ENCODE measurements at regions not wholly inside any gene's neighbourhood (a gene's known extent, or its start where the extent isn't known, plus 50 kb on each side); places are given as distances from the start of the nearest gene placed in this dataset.
A peak's percentile ranks its signal among the peaks of the same experiment; 100 is the strongest.
"Not testable (repeated sequence)": the region's sequence is repeated elsewhere in the genome, so short reads cannot be mapped to it uniquely, and the experiment has no call there.

DNA sequence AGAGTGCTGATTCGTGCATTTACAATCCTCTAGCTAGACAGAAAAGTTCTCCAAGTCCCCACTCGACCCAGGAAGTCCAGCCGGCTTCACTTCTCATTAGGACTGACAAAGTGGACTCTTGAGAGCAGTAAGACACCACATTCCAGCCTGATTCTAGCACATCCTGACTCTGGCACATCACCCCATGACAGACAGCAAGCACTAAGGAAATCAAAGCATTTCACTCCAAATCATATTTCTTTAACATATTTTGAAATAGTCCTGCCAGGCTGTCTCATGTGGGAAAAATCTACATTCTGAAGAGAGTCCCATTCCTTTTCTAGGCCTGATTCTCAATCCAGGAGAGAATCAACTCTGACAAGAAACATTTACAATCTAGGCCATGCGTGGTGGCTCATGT, 478.5 kb upstream of the AMELY start:
- DNase-seq: no peak

DNA sequence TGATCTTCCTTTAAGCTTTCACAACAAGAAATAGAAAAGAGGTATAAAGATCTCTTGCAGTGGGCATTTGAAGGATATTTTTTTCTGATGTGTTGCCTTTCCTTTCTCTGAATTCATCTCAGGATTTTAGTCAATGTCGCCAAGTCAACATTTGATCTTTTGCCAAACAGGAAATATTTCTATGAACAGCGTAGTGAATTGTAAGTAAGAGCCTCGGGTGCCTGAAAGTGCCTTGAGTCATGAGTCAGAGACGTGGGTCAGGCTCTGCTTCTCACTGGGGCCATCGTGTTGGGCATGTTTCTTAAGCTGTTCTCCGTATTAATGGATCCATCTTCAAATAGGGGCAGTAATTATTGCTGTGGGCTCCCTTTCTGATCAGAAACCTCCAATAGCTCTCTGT, 471.4 kb upstream of the AMELY start:
- DNase-seq: no peak

DNA sequence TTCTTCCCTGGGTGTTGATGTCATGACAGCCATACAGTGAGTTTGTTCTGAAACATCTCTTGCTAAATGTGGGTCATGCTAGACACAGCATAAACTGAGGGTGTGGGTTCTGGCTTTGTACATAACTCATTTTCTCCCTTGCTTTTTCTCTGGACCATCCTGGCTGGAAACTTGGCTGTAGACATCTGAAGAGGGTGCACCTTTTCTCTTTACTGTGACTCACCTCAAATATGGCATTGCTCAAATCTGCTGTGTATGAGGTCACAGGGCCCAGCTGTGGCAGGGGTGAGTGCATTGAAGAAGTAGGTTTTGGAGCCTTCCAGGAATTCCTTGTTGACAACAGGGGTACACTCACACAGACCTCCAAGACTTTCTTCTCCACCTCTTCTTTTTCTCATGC, 465.5 kb upstream of the AMELY start:
- no peak for DNase-seq

DNA sequence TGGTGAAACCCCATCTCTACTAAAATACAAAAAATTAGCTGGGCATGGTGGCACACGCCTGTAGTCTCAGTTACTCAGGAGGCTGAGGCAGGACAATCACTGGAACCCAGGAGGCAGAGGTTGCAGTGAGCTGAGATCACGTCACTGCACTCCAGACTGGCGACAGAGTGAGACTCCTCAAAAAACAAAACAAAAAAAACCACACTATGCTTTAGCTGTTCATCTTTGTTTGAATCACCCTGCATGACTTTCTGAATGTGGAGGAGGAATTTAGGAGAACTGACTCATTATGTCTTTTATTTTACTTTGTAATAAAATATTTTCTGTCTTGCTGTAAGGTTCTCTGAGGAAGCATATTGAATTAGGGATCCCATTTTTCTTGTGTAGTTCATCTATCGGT, 462.9 kb upstream of the AMELY start:
- not testable (repeated sequence) for DNase-seq

DNA sequence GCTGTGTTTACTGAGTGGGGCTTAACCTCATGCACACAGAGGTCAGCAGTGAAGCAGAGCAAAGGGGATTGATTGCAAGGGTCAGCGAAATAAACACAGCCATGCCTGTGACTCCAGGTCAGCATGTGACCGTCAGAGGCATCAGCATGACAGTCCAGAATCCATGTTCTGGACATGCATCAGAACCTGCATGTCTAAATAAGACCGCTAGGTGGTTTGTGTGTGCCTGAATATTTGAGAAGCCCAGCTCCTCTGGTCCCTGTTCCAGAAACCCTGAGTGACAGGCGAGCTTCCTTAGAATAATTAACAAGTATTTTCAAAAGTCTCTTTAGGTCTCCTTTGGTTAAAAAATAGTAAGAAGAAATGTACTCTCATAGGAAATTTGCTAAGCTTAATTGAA, 460.4 kb upstream of the AMELY start:
- not testable (repeated sequence) for DNase-seq

DNA sequence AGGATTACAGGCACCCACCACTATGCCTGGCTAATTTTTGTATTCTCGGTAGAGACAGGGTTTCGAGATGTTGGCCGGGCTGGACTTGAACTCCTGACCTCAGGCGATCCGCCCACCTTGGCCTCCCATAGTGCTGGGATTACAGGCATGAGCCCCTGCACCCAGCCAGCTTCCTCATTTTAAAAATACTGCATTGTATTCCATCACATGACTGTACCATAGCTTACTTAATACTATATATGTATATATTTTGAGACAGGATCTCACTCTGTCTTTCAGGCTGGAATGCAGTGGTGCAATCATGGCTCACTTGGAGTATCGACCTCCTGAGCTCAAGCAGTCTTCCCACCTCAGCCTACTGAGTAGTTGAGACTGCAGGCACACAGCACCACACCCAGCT, 459.5 kb upstream of the AMELY start:
- DNase-seq: not testable (repeated sequence)

DNA sequence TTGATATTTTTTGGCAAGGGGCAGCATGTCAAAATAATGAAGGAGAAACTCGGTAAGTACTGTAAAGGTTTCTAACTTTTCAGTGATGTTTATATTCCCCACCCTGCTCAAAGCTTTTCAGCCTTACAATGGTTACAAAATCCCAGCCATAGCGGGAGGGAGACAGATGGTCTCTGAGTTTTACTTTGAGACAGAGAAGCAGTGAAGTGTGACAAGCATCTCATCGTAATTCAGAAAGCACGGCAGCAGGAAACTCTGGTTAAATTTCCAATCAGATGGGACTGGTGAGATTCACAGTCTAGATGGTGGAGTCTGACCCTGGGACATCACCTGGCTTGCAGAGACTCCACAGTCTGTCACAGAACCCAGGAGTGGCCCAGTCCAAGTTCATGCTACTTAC, 448.0 kb upstream of the AMELY start:
- DNase-seq: no peak

DNA sequence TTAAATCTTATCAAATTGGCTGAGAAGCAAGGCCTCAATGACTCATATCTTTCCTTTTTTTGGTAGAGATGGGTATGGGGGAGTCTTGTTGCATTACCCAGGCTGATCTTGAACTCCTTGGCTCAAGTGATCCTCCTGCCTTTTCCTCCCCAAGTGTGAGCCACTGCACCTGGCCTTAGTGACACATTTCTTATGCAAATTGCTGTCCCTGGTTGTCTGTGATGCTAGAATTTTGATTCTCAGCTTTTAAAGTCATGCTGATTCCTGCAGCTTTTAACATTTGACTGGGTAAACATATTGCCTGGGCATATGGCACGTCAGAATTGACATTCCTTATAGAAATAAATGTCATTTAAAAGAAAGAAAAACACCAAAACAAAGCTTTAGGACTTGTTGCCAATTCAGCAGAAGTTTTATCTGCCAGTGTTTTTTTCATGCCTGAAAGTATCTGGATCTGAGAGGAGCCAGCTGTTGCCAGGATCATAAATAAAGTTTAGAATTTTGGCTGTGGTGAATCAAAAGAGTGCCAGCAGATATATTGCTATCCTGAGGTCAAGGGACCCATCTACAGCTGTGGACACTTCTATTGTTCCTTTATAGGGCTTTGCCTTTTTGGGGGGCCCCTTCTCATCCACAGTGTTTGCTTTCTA, 446.7 kb upstream of the AMELY start:
- no peak for DNase-seq

DNA sequence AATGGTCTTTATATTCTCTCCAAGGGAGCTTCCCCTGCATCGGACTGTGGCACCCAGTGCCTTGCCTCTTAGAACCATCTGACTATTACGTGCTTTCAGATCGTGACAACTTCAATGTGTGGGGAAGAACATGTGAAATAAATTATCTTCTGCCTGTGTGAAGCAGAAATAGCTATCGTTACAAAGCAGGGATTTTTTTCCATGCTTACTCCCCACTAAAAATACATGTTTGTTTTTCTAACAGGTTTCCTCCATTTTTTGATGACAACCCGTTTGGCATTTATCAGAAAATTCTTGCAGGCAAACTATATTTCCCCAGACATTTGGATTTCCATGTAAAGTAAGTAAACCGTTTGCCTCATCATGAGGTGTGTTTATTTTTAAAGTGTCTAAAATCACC, 444.3 kb upstream of the AMELY start:
- DNase-seq: not testable (repeated sequence)

DNA sequence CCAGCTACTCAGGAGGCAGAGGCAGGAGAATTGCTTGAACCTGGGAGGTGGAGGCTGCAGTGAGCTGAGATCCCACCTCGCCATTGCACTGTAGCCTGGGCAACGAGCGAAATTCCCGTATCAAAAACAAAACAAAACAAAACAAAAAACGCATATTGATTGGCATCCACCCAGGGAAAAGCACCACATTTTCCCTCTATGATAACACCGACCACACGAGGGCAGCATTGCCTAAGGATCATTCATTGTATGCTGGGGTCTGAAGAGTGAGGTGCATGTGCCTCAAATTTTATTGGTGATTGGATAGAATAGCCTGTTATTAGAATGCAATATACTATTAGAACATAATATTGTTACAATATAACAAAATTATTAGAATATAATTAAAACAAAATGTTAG, 433.1 kb upstream of the AMELY start:
- DNase-seq: peak; percentile 65

DNA sequence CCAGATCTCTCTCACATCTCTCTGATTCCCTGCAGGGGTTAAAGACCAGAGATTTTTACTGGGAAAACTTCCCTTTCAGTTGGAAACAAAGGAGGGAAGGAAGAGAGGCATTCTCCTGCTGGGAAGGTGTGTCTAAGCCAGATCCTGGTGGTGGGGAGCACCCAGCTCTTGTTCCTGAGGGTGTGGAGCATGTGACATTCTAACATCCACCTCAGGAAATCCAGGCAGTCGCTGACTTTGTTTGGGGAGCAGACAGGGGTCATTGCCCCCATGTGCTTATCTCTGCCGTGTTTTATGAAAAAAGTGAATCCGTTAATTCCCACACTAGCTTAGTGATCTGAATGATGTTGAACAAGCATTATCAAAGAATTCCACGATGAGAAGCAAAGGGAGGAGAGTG, 431.7 kb upstream of the AMELY start:
- no peak for DNase-seq

DNA sequence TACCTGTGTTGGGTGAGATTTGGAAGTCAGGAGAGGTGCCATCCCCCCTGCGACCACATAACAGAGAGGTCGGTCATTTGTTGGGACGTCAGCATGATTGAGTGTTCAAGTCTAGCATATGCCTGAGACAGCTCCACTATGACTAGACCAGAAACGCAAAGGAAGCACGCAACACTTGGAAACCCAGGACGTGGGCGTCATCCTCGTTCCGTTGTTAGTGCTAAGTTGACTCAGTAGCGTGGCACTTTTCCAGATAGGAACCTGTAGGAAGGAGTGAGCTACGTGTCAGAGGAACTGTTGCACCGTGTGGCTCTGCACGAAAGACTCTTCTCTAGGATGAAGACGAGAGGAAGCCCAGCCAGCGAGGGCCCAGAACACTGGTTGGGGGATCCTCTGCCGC, 431.2 kb upstream of the AMELY start:
- not testable (repeated sequence) for DNase-seq

DNA sequence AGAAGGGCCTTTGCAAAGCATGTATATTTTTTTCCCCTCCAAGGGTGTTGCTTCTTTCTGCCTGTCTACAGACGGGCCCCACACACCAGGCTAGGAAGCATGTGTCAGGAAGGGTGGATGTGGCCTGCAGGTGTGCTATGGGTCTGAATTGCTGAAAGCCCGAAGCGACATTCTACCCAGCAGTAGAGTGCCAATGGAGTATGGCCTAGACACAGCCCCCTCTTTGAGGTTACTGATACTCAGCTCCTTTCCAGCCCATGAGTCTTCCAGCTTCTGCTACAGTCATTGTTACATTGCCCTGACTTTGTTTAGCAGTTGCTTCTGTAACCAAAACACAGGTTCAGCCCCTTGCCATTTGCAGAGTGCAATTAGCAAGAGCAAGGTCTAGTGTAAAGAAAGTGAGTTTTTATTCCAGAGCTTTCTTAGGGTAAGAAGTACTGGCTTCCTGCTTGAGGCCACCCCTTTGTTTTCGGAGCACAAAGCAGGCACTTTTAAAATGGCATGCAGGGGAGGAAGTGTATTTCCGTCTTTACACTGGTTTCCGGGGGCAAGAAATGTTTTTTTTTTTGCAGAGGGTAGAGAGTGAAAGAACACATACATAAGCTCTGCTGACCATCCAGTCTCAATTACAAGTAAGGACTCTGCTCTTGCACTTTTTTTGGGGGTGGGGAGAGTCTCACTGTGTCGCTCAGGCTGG, 428.0 kb upstream of the AMELY start:
- no peak for DNase-seq

DNA sequence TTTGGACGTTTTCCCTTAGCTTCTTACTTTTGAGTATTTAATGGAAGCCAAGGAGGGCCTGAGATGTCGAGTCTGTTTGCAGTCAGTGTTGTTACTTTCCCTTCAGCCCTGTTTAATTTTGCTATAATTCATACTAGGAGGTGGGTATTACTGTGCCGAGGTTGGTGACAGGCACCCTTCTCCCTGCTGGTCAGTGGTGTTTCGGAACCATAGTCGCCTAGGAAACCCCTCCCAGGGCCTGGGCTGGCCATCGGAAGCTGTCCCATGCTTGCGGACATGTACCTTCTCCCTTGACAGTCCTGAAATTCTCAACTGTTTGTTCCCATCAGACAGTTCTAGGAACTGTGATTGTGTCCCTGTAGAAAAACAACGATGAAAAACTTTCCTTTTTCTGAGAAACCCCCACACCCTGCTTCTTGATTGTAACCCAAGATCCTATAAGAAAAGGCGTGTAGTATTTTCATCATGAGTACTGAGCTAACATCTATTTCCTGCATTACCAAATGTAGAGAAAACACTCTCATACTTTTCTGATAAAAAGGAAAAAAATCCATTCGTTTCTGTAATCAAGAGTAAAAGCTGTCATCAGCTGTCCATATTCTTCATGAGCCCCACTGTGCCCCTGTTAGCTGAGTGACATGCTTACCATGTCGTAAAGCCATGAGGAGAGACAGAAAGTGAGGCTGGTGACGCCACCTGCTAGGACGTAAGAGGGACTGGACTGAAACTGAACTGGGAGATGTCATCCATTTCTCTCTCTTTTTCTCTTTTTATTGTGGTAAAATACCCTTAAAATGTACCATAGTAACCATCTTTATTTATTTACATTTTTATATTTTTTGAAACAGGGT, 424.7 kb upstream of the AMELY start:
- DNase-seq: no peak

DNA sequence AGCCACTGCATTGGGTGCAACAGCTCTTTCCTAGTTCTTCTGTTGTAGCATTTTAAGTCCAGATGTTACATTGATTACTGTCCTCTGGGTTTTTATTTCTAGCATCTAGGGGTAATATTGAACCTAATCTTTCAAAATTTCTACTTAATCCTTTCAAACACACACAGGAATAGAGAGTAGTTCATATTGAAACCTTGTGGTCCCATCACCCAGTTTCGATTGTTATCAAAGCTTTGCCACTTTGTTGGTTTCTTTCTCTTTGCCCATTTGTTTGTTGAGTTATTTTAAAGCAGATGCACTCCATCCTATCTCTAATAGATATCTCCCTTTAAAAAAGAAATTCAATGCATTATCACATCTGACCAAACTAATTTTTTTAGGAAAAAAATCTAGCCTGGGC, 422.9 kb upstream of the AMELY start:
- no peak for DNase-seq

DNA sequence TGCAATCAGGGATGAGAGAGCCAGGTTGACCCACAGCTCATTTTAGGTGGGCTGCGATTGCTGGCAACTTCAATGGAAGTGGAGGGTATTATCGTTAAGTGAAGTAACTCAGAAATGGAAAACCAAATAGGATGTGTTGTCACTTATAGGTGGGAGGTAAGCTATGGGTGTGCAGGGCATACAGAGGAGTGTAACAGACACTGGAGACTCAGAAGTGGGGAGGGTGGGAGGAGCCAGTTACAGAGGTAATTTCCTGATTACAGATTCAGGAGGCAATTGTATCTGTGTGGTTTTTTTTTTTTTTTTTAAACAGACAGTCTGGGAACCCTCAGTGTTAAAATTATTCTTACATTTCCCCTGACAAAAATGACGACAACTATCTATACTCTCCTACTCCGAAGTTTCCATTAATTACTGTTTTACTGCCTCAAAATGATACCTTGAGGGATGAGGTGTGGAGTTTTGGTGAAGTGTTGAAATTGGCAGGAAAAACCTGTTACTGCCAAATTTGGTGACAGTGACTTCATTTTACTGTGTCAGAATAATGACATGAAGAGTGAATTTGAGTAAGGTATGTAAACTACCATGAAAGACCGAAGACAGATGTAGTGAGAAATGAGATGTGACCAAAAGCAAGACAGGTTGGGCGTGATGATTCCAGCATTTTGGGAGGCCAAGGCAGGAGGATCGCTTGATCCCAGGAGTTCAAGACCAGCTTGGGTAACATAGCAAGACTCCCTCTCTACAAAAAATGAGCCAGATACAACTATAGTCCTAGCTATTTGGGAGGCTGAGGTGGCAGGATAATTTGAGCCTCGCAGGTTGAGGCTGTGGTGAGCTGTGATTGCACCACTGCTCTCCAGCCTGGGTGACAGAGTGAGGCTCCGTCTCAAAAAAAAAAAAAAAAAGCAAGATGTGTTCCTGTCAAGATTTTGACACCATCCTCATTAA, 415.0 kb upstream of the AMELY start:
- DNase-seq: no peak

DNA sequence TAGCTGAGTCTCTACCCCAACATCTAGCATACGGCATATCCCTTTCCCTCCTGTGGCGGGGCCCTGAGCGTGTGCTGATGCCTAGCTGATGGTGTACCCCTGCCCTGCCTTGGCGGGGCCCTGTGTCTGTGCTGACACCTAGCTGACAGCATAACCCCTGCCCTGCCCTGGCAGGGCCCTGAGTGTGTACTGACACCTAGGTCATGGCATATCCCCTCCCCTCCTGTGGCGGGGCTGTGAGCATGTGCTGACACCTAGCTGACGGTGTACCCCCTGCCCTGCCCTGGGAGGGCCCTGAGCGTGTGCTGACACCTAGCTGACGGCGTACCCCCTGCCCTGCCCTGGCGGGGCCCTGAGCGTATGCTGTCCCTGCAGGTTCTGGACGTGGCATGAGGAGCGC, 414.0 kb upstream of the AMELY start:
- DNase-seq: no peak

DNA sequence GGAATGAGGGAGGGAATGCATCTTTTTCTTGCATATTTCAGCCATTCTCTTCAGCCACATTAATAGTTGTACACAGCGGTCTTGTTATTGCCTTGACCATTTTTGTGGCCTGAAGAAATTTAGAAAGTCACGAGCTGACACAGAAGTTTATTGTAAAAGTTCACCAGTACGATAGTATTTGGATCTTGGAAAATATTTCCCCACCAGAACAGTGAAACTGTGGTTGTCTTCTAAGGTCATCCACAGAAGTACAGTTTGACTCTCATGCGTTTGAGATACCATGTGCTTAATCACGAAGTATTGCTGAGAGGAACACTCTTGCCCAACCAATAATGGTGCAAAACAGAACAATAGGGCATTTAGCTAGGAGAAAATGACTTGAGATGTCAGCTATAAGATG, 409.2 kb upstream of the AMELY start:
- DNase-seq: no peak

DNA sequence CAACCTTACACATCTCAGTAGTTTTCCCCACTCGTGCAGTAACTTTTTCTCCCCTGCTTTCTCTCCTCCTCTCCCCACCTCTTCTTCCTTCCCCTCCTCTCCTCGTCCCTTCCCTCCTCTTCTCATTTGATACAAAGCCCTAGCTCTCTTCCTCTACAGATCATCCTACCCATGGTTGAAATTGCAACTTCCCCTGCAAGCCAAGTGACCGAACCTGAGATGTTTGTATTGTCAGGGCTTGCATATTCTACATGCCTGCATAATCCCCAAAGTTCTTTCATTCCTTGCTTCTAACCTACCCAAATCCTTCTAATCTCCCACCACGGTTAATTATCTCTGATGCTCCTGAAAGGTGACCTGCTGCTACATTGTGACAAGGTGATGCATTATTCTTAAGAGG, 408.6 kb upstream of the AMELY start:
- DNase-seq: not testable (repeated sequence)

DNA sequence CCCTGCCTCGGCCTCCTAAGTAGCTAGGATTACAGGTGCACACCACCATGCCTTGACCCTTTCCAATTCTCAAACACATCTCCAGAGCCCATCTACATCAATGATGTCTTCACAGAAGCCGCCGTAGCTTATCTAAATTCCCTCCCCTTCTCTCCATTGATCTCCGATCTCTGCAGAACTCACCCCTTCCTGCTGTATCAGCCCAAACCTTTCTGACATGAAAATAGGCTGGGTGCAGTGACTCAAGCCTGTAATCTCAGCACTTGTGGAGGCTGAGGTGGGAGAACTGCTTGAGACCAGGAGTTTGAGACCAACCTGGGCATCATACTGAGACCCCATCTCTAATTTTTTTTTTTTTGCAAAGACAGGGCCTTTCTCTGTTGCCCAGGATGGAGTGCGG, 406.6 kb upstream of the AMELY start:
- DNase-seq: no peak

DNA sequence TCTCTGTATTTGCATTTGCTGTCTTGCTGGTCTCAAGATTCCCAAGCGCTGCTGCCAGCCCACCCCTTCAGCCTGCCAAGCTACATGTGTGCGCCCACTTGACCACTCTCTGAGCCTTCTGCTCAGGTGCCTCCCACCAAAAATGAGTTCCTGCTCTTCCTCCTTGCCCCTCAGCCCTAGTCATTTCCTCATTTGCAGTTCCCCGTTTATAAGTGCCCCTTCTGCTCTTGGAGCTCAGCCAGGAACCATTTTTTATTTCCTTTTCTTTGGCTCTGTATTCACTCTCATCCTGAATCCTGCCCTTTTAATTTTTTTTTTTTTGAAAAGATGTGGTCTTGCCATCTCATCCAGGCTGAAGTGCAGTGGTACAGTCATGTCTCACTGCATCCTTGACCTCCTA, 406.0 kb upstream of the AMELY start:
- DNase-seq: no peak

DNA sequence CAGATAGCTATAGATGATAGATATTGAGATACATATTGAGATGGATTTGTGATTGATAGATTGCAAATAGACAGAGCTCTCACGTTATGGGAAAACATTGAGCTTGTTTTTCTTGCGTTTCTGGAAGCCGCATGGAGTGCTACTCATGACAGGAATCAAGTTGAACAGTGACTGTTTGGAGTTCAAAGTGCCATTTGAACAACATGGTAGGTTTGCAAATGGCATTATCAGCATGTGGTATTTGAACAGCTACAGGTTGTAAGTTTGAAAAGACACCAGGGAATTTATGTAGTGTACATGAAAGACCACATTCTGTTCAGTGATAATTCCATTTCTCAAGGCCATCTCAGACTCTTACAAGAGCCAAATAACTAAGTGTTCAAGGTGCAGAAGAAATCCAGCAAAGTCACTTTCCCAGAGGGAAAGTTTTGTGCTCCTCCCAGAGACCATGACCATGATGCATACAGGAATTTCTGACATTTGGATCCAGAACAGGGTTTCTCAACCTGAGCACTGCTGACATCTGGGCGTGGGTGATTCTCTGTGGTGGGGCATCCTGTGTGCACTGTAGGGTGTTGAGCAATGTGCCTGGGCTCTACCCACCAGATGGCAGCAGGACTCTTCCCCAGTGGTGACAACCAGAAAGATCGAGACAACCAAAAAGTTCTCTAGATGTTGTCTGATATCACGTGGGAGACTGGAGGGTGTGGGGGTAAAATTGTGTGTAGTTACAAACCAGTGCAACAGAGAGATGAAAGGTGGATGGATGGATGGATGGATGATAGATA, 399.1 kb upstream of the AMELY start:
- DNase-seq: no peak
